GM12874 (cell line): ENCODE measurements at regions not wholly inside any gene's neighbourhood (a gene's known extent, or its start where the extent isn't known, plus 50 kb on each side); places are given as distances from the start of the nearest gene placed in this dataset.

Experiments used
- CTCF ChIP-seq: IDR thresholded peaks from 2 replicates; pipeline ENCODE4 v1.5.1; 2011; ENCODE audit warnings: low read depth, mild to moderate bottlenecking, control low read depth, low read length, moderate library complexity; ENCODE audit not compliant: insufficient read depth

- no peak for TF ChIP-seq CTCF
These were observed 791.2 kb downstream of the BRD1 start for GRCh38 chr22:49036513-49036912.

GRCh38 chr22:49035818-49036457 lies 791.7 kb downstream of the BRD1 start:
- TF ChIP-seq CTCF: no peak

- TF ChIP-seq CTCF: no peak
These were observed 792.5 kb downstream of the BRD1 start for GRCh38 chr22:49034836-49035817.

GRCh38 chr22:49033616-49034015 lies 794.1 kb downstream of the BRD1 start:
- TF ChIP-seq CTCF: no peak

- no peak for TF ChIP-seq CTCF
These were observed 794.9 kb downstream of the BRD1 start for GRCh38 chr22:49032821-49033220.

GRCh38 chr22:49031746-49032330 lies 795.8 kb downstream of the BRD1 start:
- no peak for TF ChIP-seq CTCF

GRCh38 chr22:49028111-49028510 lies 799.6 kb downstream of the BRD1 start:
- no peak for TF ChIP-seq CTCF
